NT2/D1 (cell line): ENCODE measurements at regions not wholly inside any gene's neighbourhood (a gene's known extent, or its start where the extent isn't known, plus 50 kb on each side); places are given as distances from the start of the nearest gene placed in this dataset.

Source experiments
- SUZ12 ChIP-seq: IDR thresholded peaks from 2 replicates; pipeline ENCODE4 v1.6.1; 2011; ENCODE audit not compliant: insufficient read length, insufficient read depth; ENCODE audit errors: extremely low read depth
- YY1 ChIP-seq: IDR thresholded peaks from 2 replicates; pipeline ENCODE4 v1.6.1; 2011; ENCODE audit not compliant: insufficient read length, insufficient read depth

GRCh38 chr7:1362301-1362700, 97.0 kb downstream of the MICALL2 start:
- TF ChIP-seq SUZ12, result no peak
- TF ChIP-seq YY1, result no peak
